ENCODE measurements at regions not wholly inside any gene's neighbourhood (a gene's known extent, or its start where the extent isn't known, plus 50 kb on each side); places are given as distances from the start of the nearest gene placed in this dataset.

GRCh38 chrX:117096528-117096927, 633.8 kb upstream of the CT83 start:
- no peak for DNase-seq (ENCODE audit: low spot score in 2 of 2)
- intact Hi-C loops (cut with DNase I; ENCODE audit: low total_unique reads): no loop called here
- TF ChIP-seq POLR2A (IDR thresholded peaks at IDR 0.05) (no peak), CTCF (IDR thresholded peaks at IDR 0.05) (no peak)
- no peak overlapping the region for H3K4me3 ChIP-seq (ENCODE audit: low read depth, poor library complexity, severe bottlenecking)

GRCh38 chrX:117095393-117095792, 632.6 kb upstream of the CT83 start:
- WGBS, 2 donors: 90 to 97% methylated on average over 2 of the region's 2 CpGs
- no peak overlapping the region for H3K4me3 ChIP-seq (ENCODE audit: low read depth, poor library complexity, severe bottlenecking)
- intact Hi-C loops (cut with DNase I; ENCODE audit: low total_unique reads): no loop called here
- TF ChIP-seq POLR2A (IDR thresholded peaks at IDR 0.05) (no peak), CTCF (IDR thresholded peaks at IDR 0.05) (no peak)
- no peak for DNase-seq (ENCODE audit: low spot score in 2 of 2)

- intact Hi-C loops (cut with DNase I; ENCODE audit: low total_unique reads): no loop called here
- no peak overlapping the region for H3K4me3 ChIP-seq (ENCODE audit: low read depth, poor library complexity, severe bottlenecking)
- DNase-seq (ENCODE audit: low spot score in 2 of 2): no peak
- 75 to 100% methylated on average over 1 of the region's 1 CpG for WGBS, 2 donors
- TF ChIP-seq CTCF (IDR thresholded peaks at IDR 0.05) (no peak), POLR2A (IDR thresholded peaks at IDR 0.05) (no peak)
Observed at GRCh38 chrX:117094149-117094548, 631.4 kb upstream of the CT83 start.

GRCh38 chrX:117093319-117093718, 630.5 kb upstream of the CT83 start:
- intact Hi-C loops (cut with DNase I; ENCODE audit: low total_unique reads): no loop called here
- WGBS, 2 donors: 72 to 100% methylated on average over 1 of the region's 1 CpG
- no peak for DNase-seq (ENCODE audit: low spot score in 2 of 2)
- TF ChIP-seq CTCF (IDR thresholded peaks at IDR 0.05): no peak
- no peak for TF ChIP-seq POLR2A (IDR thresholded peaks at IDR 0.05)
- no peak overlapping the region for H3K4me3 ChIP-seq (ENCODE audit: low read depth, poor library complexity, severe bottlenecking)

- intact Hi-C loops (cut with DNase I; ENCODE audit: low total_unique reads): no loop called here
- no peak overlapping the region for H3K4me3 ChIP-seq (ENCODE audit: low read depth, poor library complexity, severe bottlenecking)
- TF ChIP-seq CTCF (IDR thresholded peaks at IDR 0.05) (no peak), POLR2A (IDR thresholded peaks at IDR 0.05) (no peak)
- WGBS, 2 donors: 67 to 70% methylated on average over 1 of the region's 1 CpG
- no peak for DNase-seq (ENCODE audit: low spot score in 2 of 2)
Observed at GRCh38 chrX:117092641-117093040, 629.9 kb upstream of the CT83 start.

- H3K4me3 ChIP-seq (ENCODE audit: low read depth, poor library complexity, severe bottlenecking): no peak overlapping the region
- TF ChIP-seq POLR2A (IDR thresholded peaks at IDR 0.05) (no peak), CTCF (IDR thresholded peaks at IDR 0.05) (no peak)
- intact Hi-C loops (cut with DNase I; ENCODE audit: low total_unique reads): no loop called here
- DNase-seq (ENCODE audit: low spot score in 2 of 2): no peak
Observed at GRCh38 chrX:117063224-117063623, 600.4 kb upstream of the CT83 start.
